ENCODE measurements at regions not wholly inside any gene's neighbourhood (a gene's known extent, or its start where the extent isn't known, plus 50 kb on each side); places are given as distances from the start of the nearest gene placed in this dataset.
"Not testable (repeated sequence)": the region's sequence is repeated elsewhere in the genome, so short reads cannot be mapped to it uniquely, and the experiment has no call there.

DNA sequence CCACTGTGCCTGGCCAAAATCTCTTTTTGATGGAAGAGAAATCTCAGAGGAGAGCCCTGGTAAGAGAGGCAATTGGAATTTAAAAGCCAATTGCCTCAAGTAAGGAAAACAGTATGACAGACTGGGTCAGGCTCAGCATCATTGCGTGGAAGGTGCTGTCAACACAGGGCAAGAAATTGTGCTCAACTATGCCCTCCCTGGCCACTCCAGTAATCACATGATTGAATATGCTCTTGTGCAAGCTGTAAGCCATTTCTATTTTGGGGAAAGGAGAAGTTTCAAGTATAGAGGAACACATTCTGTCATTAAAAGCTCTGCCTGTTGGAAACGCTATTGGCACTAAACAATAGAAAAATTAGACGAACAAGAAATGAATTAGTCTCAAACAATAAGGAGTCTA is 1127.7 kb downstream of the REEP3 start:
- DNase-seq, result no peak

GRCh38 chr10:64658528-64658927 is 1137.3 kb downstream of the REEP3 start:
- DNase-seq, result no peak

GRCh38 chr10:64659311-64659710 is 1138.1 kb downstream of the REEP3 start:
- no peak for DNase-seq

DNA sequence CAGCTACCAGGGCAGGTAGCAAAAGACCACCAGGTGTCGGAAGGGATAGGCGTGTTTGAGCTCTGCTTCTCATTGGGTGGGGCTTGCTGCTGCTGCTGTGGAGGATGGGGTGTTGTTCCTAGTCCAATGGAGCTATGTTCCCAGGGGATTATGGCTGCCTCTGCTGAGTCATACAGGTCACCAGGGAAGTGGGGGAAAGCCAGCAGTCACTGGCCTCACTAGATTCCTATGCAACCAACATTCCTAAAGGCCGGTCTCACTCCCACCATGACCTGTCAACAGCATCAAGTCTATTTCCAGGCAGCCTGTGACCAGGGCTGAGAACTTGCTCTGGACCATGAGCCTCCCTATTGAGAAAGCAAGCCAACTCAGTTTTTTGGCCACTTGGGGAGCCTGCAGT is 1160.8 kb downstream of the REEP3 start:
- no peak for DNase-seq

DNA sequence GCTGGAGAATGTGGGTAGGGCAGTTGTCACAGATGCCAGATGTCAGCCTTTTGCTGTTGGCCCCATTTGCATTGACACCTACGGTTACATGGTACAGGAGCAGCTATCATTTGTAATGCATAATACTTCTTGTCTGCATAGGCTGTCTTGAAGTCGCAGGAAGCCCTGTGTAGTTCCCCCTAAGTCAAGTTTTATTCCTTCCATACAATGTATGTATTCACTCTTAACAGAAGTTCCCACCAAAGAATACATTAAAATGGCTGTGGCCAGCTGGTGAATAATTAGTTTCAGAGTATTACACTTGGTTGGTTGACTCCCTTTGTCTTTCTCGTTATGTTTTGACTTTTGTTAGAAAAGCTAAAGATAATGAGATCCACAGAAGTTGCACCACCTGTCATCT is 1169.0 kb downstream of the REEP3 start:
- DNase-seq, result no peak

- DNase-seq, result no peak
Measured at GRCh38 chr10:64699244-64699643, 1178.0 kb downstream of the REEP3 start.

DNA sequence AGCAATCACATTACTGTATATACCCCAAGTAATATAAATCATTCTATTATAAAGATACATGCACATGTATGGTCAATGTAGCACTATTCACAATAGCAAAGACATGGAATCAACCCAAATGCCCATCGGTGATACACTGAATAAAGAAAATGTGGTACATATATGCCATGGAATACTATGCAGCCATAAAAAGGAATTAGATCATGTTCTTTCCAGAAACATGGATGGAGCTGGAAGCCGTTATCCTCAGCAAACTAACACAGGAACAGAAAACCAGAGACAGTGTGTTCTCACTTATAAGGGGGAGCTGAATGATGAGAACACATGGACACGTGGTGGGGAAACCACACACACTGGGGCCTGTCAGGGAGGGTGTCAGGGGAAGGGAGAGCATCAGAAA is 1180.9 kb downstream of the REEP3 start:
- not testable (repeated sequence) for DNase-seq

DNA sequence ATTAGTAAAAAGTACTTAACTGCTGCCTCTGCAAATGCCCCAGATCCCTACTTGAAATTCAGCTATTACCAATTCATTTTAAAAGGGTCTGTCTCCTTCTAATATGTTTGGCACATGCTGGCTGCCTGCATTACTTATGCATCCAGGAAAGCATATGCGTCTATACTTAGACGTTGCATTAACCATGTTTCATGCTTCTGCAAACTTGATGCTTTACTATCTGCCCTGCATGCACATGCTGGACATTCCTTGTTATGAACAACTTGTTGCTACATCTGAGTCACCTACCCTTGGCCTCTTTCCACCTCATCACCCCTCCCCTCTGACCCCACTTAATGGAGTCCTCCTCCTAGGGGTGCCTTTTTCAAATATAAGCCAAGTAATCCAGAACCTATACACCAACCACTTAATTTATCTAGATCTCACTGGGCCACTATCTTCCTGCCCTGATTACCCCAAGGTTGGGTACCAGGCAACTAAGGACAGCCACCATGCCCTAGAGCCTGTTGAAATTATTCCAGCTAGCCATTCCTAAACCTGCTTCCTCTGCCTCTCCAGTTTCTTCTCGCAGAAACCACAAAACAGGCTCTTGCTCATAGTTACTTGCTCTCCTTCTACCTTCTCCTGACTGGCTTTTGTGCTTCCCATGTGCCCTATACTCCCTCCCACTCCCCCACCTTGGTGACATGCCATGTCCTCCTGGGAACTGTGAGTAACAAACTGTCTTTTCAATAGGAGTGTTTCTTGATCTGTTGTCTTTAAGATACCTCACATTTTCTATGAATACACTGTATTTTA is 1187.9 kb downstream of the REEP3 start:
- DNase-seq, result no peak

- no peak for DNase-seq
Measured at GRCh38 chr10:64726466-64726865, 1205.3 kb downstream of the REEP3 start.

DNA sequence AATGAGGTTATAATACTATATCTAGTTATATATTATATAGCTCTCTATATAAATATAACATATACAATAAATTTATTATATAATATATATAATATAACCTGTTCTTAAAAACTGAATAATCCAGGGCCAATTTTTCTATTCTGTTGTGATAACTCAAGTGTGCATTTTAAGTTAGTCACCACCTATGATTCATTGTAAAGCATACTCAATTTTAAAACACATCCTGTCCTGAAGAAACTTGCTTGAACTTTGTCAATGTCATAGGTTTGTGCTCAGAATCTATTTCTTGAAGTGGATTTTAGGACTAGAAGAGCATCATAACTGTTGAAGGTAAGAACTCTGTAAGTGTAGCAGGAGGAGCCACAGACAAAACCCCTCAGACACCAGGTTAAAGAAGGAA is 1209.8 kb downstream of the REEP3 start:
- DNase-seq, result no peak

- DNase-seq, result no peak
Measured at GRCh38 chr10:64732372-64732957, 1211.3 kb downstream of the REEP3 start.

GRCh38 chr10:64733980-64734379 is 1212.8 kb downstream of the REEP3 start:
- no peak for DNase-seq

DNA sequence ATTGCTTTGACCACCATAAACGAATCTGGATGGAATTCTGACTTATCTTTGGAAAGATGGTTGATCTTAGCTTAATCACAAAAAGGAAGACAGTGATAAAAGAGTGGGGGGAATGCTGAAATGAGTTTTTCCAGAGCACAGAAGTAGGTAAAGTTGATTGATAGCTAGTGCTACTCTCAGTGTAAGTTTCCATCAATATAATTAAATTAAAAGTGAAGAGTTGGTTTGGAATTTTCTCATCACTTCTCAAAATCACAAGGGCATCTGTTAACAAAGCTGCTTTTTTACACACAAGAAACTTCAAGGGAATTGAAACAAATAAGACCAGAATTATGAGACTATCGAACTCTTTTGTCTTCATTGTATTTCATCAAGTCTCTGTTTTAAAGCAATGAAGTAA is 1217.3 kb downstream of the REEP3 start:
- DNase-seq, result no peak

GRCh38 chr10:64745565-64745964 is 1224.4 kb downstream of the REEP3 start:
- no peak for DNase-seq

GRCh38 chr10:64750672-64751071 is 1229.5 kb downstream of the REEP3 start:
- no peak for DNase-seq

DNA sequence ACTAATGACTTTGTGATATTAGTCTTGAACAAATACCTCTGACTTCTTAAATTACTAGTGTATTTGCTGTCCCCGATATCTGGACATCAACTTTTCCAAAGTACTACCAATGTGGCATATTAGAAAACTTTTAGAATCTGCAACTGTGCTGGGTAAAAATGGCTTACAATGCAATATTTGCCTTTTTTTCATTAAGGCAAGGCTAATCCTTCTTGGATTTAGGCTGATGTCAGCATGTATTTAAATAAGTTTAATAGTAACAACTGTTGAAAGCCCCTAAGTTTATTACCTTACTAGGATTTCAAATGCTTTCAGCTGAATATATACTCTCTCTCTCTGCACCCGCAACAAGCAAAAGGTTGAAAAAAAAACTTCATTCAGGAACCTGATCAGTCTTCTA is 1232.3 kb downstream of the REEP3 start:
- DNase-seq, result no peak

GRCh38 chr10:64760371-64760770 is 1239.2 kb downstream of the REEP3 start:
- no peak for DNase-seq

- DNase-seq, result no peak
Measured at GRCh38 chr10:64762861-64763260, 1241.7 kb downstream of the REEP3 start.

- DNase-seq, result no peak
Measured at GRCh38 chr10:64765498-64765897, 1244.3 kb downstream of the REEP3 start.

GRCh38 chr10:64771253-64772050 is 1250.3 kb downstream of the REEP3 start:
- no peak for DNase-seq

DNA sequence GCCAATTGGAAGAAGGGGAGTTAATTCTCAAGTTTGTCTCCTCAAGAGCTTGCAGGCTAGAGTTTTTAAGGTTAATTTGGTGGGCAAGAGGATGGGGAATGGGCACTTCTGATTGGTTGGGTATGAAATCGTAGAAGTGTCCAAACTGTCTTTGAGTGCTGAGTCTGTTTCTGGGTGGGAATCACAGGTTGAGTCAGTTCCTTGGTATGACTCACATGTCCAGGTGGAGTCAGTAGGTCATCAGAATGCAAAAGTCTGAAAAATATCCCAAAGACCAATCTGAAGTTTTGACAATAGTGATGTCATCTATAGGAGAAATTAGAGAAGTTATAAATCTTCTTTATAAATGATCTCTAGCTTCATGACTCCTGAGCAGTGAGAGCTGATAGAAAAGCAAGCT is 1252.2 kb downstream of the REEP3 start:
- DNase-seq, result no peak

DNA sequence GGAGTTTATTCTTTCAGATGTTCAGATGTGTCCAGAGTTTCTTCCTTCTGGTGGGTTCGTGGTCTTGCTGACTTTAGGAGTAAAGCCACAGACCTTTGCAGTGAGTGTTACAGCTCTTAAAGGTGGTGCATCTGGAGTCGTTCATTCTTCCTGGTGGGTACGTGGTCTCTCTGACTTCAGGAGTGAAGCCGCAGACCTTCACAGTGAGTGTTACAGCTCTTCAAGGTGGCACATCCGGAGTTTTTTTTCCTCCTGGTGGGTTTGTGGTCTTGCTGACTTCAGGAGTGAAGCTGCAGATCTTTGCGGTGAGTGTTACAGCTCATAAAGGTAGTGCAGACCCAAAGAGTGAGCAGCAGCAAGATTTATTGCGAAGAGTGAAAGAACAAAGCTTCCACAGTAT is 1263.2 kb downstream of the REEP3 start:
- not testable (repeated sequence) for DNase-seq

- no peak for DNase-seq
Measured at GRCh38 chr10:64785816-64786215, 1264.6 kb downstream of the REEP3 start.

DNA sequence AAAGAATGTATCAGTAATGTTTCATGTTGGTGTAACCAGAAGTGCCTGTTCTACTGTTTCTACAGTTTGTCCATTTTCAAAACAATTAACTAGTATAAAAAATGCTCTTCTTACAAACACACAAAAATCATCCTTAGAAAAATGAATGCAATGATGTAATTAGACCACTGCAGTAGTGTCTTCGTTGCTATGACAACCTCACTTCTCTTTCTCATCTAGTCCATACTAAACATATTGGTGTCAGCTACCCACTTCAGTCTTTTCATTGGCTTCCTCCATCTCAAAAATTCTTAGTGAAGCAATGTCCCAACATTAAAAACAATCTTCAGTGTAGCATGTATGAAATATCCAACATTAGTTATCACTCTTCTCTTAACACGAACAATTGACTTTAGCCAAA is 1265.8 kb downstream of the REEP3 start:
- DNase-seq, result no peak
